ENCODE measurements at regions not wholly inside any gene's neighbourhood (a gene's known extent, or its start where the extent isn't known, plus 50 kb on each side); places are given as distances from the start of the nearest gene placed in this dataset.
"Not testable (repeated sequence)": the region's sequence is repeated elsewhere in the genome, so short reads cannot be mapped to it uniquely, and the experiment has no call there.

- in situ Hi-C loops (cut with HindIII; ENCODE audit: low pct_unique_long_range_greater_than_20kb, low sequenced_read_pairs) = no loop called here
- DNase-seq (ENCODE audit: low read depth) = no peak
Measured at GRCh38 chr2:187210726-187211125, 237.3 kb downstream of the CALCRL start.

- DNase-seq (ENCODE audit: low read depth) = no peak
- in situ Hi-C loops (cut with HindIII; ENCODE audit: low pct_unique_long_range_greater_than_20kb, low sequenced_read_pairs) = no loop called here
Measured at GRCh38 chr2:187208199-187208785, 239.8 kb downstream of the CALCRL start.

GRCh38 chr2:187207126-187207525, 240.9 kb downstream of the CALCRL start:
- in situ Hi-C loops (cut with HindIII; ENCODE audit: low pct_unique_long_range_greater_than_20kb, low sequenced_read_pairs) = no loop called here
- no peak for DNase-seq (ENCODE audit: low read depth)

- in situ Hi-C loops (cut with HindIII; ENCODE audit: low pct_unique_long_range_greater_than_20kb, low sequenced_read_pairs) = no loop called here
Measured at GRCh38 chr2:187206471-187206870, 241.6 kb downstream of the CALCRL start.

GRCh38 chr2:187206071-187206470, 242.0 kb downstream of the CALCRL start:
- in situ Hi-C loops (cut with HindIII; ENCODE audit: low pct_unique_long_range_greater_than_20kb, low sequenced_read_pairs) = no loop called here
- no peak for DNase-seq (ENCODE audit: low read depth)

More at GRCh38 chr2:187206471-187206870, 241.6 kb downstream of the CALCRL start:
- DNase-seq (ENCODE audit: low read depth) = no peak

- in situ Hi-C loops (cut with HindIII; ENCODE audit: low pct_unique_long_range_greater_than_20kb, low sequenced_read_pairs) = no loop called here
- DNase-seq (ENCODE audit: low read depth) = no peak
Measured at GRCh38 chr2:187198136-187198535, 249.9 kb downstream of the CALCRL start.

- DNase-seq (ENCODE audit: low read depth) = no peak
- in situ Hi-C loops (cut with HindIII; ENCODE audit: low pct_unique_long_range_greater_than_20kb, low sequenced_read_pairs) = no loop called here
Measured at GRCh38 chr2:187194049-187194448, 254.0 kb downstream of the CALCRL start.

- DNase-seq (ENCODE audit: low read depth) = no peak
- in situ Hi-C loops (cut with HindIII; ENCODE audit: low pct_unique_long_range_greater_than_20kb, low sequenced_read_pairs) = no loop called here
Measured at GRCh38 chr2:187188783-187189631, 259.0 kb downstream of the CALCRL start.

- in situ Hi-C loops (cut with HindIII; ENCODE audit: low pct_unique_long_range_greater_than_20kb, low sequenced_read_pairs) = no loop called here
Measured at GRCh38 chr2:187187519-187187918, 260.5 kb downstream of the CALCRL start.

GRCh38 chr2:187180529-187180928, 267.5 kb downstream of the CALCRL start:
- no peak for DNase-seq (ENCODE audit: low read depth)
- in situ Hi-C loops (cut with HindIII; ENCODE audit: low pct_unique_long_range_greater_than_20kb, low sequenced_read_pairs) = no loop called here

More at GRCh38 chr2:187187519-187187918, 260.5 kb downstream of the CALCRL start:
- DNase-seq (ENCODE audit: low read depth) = no peak

GRCh38 chr2:187178876-187179275, 269.2 kb downstream of the CALCRL start:
- DNase-seq (ENCODE audit: low read depth); in situ Hi-C loops (cut with HindIII; ENCODE audit: low pct_unique_long_range_greater_than_20kb, low sequenced_read_pairs): not testable (repeated sequence)

GRCh38 chr2:187177253-187177652, 270.8 kb downstream of the CALCRL start:
- no peak for DNase-seq (ENCODE audit: low read depth)
- in situ Hi-C loops (cut with HindIII; ENCODE audit: low pct_unique_long_range_greater_than_20kb, low sequenced_read_pairs) = no loop called here

GRCh38 chr2:187174582-187174981, 273.5 kb downstream of the CALCRL start:
- no peak for DNase-seq (ENCODE audit: low read depth)
- in situ Hi-C loops (cut with HindIII; ENCODE audit: low pct_unique_long_range_greater_than_20kb, low sequenced_read_pairs) = no loop called here

- in situ Hi-C loops (cut with HindIII; ENCODE audit: low pct_unique_long_range_greater_than_20kb, low sequenced_read_pairs) = no loop called here
Measured at GRCh38 chr2:187171318-187171717, 276.7 kb downstream of the CALCRL start.

GRCh38 chr2:187169864-187170263, 278.2 kb downstream of the CALCRL start:
- DNase-seq (ENCODE audit: low read depth) = no peak
- in situ Hi-C loops (cut with HindIII; ENCODE audit: low pct_unique_long_range_greater_than_20kb, low sequenced_read_pairs) = no loop called here

More at GRCh38 chr2:187171318-187171717, 276.7 kb downstream of the CALCRL start:
- DNase-seq (ENCODE audit: low read depth) = no peak

GRCh38 chr2:187168720-187169713, 279.0 kb downstream of the CALCRL start:
- in situ Hi-C loops (cut with HindIII; ENCODE audit: low pct_unique_long_range_greater_than_20kb, low sequenced_read_pairs) = no loop called here
- no peak for DNase-seq (ENCODE audit: low read depth)

GRCh38 chr2:187167491-187167890, 280.6 kb downstream of the CALCRL start:
- DNase-seq (ENCODE audit: low read depth) = no peak
- in situ Hi-C loops (cut with HindIII; ENCODE audit: low pct_unique_long_range_greater_than_20kb, low sequenced_read_pairs) = no loop called here

- no peak for DNase-seq (ENCODE audit: low read depth)
- in situ Hi-C loops (cut with HindIII; ENCODE audit: low pct_unique_long_range_greater_than_20kb, low sequenced_read_pairs) = no loop called here
Measured at GRCh38 chr2:187165936-187166610, 282.0 kb downstream of the CALCRL start.

Measured in Caki2 (cell line).